CD4-positive, alpha-beta T cell treated with Interleukin-10 for 1 hour (primary cell): ENCODE measurements at regions not wholly inside any gene's neighbourhood (a gene's known extent, or its start where the extent isn't known, plus 50 kb on each side); places are given as distances from the start of the nearest gene placed in this dataset.

Experiments used
- DNase-seq: peaks from one replicate; pipeline ENCODE4 v3.0.0-alpha.2; 2020

DNA sequence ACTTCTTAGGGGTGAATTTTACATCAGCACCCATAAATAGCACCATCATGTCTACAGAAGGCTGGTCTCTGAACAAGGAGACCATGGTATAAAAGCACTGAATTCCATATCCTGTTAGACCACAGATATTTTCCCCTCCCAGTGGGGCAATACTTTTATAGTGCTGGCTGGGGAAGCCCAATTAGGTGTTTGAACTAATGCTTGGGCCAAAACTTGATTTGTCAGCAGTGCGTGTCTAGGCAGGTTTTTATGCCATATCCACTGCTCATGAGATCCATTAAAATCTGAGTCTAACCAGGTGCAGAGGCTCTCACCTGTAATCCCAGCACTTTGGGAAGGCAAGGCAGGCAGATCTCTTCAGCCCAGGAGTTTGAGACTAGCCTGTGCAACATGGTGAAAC, 623.0 kb downstream of the NPHP4 start:
- no peak for DNase-seq

- DNase-seq: no peak
Observed at GRCh38 chr1:5368201-5368600, 624.0 kb downstream of the NPHP4 start.

DNA sequence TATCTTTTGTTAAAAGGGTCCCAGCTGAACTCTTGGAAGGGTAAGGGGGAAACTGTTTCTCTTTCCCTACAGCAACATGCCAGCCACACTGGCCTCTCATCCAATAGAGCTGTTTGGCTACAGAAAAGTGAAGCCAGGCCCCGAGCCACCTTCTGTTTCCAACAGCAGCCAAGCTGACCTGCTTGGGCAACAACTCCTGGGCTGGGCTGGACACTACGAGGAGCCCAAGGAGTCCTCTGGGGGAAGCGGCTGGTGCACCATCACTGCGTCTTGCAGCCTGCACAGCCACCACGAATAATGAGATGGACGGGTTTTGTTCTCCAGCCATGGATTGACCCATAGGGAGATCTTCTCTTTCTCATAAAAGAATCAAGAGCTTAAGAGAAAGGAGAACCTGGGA, 624.9 kb downstream of the NPHP4 start:
- no peak for DNase-seq

GRCh38 chr1:5365751-5366150, 626.5 kb downstream of the NPHP4 start:
- DNase-seq: no peak

DNA sequence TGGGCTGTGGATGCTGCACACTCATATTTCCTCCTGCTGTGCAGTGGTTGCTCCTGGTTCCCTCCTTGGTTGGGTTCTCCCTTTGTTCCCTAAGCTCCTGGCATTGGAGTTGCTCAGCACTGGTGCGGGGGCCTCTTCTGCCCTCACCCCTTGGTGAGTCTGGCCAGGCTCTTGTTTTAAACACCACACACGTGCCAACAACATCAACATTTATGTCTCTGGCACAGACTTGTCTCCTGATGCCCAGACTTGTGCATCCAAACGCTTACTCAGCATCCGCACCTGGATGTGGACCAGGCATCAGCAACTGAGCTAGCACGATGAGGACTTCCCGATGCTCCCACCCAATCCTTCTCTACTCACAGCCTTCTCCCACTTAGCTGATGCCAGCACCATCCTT, 627.6 kb downstream of the NPHP4 start:
- DNase-seq: no peak

DNA sequence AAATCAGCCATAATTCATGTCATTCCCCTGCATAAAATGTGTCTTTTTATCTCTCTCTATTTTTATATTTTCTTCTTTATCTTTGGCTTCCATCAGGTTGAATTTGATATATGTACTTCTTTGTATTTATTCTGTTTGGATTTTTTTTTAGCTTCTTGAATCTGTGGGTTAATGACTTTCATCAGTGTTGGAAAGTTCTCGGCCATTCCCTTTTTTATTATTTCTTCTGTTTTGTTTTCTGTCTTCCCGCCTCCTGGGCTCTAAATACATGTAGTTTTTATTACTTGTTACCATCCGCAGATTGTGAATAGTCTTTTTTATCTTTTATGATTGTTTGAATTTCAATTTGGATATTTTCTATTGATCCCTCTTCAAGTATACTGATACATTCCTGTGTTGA, 637.5 kb downstream of the NPHP4 start:
- no peak for DNase-seq

- DNase-seq: peak; percentile 8
Observed at GRCh38 chr1:5351366-5351765, 640.9 kb downstream of the NPHP4 start.

DNA sequence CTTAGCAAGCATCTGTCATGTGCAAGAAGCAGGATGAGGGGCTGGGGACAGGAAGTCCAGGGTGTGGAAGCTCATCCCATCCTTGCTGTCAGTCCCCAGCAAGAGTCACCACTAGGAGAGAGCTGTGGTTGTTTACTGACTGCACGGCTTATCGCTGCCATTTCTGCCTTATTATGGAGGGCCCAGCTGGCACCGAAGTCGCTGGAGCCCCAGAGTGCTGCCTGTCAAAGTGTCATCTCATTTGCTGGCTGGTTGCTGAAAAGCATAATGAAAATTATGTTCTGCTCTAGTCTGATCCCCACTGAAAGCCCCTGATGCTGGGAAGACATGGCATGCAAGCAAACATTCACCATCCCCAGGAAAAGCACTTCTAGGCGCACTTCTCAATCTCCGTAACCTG, 642.7 kb downstream of the NPHP4 start:
- DNase-seq: no peak

DNA sequence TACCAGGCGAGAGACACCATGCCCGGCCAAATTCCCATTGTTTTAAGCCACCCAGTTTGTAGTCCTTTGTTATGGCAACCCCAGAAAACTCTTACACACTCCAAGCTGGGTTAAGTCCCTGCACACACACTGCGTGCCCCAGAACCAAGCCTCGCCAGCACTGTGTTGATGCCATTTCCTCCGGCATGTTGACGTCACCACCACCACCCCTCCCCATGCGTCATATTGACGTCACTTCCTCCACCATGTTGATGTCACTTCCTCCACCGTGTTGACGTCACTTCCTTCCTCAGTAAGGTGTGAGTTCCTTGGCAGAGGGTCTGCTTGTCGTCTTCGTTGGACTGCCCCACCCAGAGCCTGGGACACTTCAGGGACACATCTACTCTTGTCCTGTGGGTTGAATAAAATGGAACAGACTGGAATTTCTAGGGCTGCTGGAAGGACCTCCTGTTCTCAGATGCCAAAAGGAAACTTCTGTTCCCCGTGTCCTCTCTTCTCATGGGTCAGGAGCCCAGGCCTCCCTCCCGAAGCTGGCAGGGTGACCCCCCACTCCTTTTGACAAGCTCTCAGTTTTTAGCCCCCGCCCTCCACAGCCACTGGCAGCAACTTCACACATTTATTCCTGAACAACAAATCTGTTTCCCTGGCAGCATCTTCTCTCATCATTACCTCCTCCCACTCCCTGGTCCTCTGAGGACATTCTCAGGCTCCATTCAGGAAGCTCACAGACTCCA, 643.3 kb downstream of the NPHP4 start:
- DNase-seq: peak; percentile 11

GRCh38 chr1:5347726-5348125, 644.5 kb downstream of the NPHP4 start:
- no peak for DNase-seq

DNA sequence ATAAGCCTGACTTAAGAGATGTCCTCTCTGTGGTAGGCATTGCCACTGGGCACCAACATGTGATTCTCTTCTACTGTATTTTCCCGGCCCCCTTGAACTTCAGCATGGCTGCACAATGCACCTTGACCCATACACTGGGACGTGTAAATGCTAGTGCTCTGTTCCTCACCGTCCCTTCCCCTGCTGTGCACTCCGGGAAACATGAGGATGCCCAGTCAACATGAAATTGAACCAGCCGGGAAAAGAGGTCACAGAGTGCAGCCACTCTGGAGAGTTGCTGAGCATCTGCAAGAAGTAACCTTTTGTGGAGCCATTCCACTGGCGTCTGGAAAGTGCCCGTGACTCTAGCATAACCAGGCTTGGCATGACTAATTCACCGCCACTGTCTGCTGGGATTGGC, 646.7 kb downstream of the NPHP4 start:
- DNase-seq: no peak

GRCh38 chr1:5343256-5344020, 648.8 kb downstream of the NPHP4 start:
- no peak for DNase-seq

GRCh38 chr1:5342830-5343229, 649.4 kb downstream of the NPHP4 start:
- no peak for DNase-seq

DNA sequence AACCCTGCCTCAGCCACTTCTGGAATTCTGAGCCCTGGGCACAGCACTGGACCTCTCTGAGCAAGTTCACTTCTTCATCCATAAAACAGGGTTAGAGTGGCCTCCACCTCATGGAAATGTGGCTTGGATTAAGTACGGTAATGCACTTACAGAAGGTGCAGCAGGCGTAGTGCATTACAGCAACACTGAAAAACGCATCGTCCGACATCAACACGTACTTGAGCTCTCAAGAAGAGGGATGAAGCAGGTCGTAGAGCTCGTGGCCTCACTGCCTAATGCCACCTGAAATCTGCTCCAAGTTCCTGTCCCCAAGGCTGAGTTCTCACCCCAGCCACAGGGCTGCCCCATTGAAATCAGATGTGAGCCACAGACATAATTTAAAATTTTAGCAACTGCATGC, 650.1 kb downstream of the NPHP4 start:
- DNase-seq: no peak

GRCh38 chr1:5341471-5341870, 650.8 kb downstream of the NPHP4 start:
- DNase-seq: no peak

DNA sequence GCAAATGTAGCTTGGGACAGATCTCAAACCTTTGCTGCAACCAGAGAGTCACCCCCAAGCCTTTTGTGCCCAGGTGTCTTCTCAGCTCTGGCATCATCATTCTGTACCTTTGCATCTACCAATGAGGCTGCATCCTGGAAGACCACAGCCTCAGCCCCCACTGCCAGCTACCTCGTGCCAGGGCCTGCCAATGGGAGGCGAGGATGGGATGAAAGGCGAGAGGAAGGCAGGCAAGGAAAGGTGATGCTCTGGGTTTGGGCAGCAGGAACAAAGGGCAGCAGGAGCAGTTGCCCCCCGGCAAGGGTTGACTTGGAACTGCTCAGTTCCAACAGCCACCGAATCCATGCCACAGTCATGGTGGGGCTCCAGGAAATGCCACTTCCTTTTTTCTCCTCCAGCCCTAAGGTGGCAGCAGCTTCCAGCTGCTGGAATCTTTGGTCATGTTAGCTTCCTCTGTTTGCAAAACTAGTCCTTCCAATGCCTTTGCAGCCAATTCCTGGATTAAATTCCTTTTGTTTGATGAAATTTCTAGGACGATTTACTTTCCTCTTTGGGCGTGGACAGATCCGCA, 651.6 kb downstream of the NPHP4 start:
- no peak for DNase-seq

DNA sequence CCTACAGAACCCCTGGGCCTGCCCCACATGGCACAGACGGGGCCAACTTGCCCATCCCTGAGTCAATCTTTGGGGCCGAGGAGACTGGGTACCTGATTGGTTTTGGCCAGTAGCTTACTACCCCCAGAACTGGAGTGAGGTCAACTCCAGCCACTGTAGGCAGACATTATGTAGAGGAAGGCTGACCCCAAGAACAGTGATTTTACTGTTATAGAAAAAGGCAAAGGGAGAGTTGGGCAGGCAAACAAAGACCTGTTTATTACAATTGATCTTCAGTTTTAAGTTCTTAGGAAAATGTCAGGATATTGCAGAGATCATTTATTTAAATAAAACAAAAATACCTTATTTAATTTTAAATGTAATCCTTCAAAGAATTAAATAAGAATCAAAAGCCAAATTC, 653.8 kb downstream of the NPHP4 start:
- no peak for DNase-seq

DNA sequence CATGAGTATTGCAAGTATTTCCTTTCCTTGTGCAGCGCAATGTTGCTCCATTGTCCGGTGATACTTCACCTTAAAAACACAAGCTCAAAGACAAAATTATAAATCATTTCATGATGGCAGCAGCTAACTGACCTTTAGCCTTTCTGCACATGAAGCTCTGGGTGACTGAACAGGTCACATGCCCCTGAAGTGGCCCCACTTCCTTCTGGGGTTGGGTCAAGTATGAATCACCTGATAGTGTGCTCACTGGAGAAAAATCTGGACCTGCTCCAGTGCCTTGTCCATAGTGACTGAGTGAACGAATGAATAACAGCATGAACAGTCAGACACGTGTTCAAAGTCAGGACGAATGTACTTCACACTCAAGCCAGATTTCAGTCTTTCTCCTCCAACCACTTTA, 658.9 kb downstream of the NPHP4 start:
- DNase-seq: no peak

DNA sequence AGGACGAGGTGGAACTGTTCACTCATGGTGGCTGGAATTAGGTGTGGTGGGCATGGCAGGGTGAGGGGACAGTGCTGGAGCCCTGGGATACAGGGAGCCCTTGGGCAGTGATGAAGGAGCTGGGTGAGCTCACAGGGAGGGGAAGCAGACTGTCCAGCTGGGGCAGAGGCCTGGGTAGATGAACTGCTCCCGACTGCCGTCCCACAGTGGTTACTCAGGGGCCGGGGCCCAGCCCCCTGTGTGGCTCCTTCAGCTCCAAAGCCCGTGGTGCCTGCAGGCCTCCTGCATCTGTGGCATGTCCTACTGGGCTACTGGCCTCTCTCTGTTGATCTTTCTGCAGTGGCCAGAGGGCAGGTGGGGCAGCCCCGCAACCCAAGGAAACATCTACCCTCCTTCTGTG, 661.1 kb downstream of the NPHP4 start:
- no peak for DNase-seq

GRCh38 chr1:5329068-5329739, 663.0 kb downstream of the NPHP4 start:
- peak; percentile 9 for DNase-seq

DNA sequence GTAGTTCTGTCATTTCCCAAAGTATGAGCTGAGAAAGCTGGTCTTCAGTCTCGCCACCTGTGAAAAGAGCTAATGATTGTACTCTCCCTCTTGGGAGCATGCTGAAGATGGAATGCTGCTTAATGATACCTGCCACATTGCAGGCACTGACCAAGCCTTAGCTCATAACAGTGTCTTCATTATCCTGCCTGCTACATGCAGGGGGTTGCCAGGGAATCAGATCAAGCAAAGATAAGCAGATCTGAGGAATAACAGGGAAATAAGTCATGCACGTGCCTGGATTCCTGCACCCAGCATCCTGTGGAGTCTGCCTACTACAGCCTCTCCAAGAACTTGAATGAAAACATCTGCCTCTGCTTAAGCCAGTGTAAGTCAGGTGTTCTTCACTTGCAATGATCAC, 667.3 kb downstream of the NPHP4 start:
- DNase-seq: no peak

DNA sequence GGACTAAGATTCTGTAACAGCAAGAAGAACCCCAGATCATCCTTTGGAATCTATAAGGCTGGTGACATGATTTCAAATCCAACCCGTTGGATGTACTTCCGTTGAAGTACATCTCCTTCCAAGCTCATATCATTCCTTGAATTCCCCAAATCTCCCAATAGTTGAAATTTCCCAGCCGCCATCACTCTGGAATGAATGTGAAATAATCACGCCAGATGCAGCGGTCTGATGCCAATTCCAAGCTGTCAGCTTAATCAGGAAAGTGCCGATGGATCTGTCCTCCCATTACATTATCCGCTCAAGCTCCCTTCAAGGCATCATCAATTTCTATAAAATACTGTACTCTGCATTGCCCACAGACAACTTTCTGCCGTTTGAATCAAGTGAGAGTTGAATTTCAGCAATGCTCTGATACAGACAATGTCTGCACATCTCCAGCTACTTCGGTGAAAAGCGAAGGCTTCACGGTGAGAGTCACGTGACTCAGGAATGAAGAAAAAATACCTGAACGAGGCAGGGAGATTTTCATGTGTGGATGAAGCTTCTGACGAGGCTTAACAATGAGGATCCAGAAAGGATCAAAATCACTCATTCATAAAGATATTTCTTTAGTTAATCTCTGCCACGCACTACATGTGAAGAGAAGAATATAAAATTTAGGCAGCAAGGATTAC, 663.9 kb downstream of the AJAP1 start:
- DNase-seq: no peak

DNA sequence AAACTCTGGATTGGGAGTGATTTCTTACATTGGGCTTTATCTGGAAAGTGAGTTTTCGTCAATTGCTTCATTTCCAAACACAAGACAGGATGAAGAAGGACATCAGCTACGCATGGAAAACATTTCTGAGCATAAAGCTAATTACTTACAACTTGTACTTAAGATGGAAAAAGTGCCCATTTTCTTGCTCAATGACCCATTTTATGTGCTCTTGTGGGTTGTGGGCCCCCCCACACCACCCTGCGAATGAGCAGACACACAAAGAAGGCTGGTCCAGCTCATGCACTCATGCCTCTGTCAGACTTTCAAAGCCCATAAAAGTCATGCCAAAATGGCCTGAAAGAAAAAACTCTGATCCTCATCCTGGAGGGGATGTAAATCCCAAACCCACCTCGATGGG, 663.0 kb downstream of the AJAP1 start:
- no peak for DNase-seq
